NCI-H1930 (cell line): ENCODE measurements at regions not wholly inside any gene's neighbourhood (a gene's known extent, or its start where the extent isn't known, plus 50 kb on each side); places are given as distances from the start of the nearest gene placed in this dataset.

Experiments used
- DNase-seq, 2 experiments: peaks; one replicate each; lab custom pipeline; 2025; lab: John Stamatoyannopoulos, UW

- no peak for DNase-seq
Observed at GRCh38 chr13:109440320-109440719, 346.1 kb downstream of the IRS2 start.

DNA sequence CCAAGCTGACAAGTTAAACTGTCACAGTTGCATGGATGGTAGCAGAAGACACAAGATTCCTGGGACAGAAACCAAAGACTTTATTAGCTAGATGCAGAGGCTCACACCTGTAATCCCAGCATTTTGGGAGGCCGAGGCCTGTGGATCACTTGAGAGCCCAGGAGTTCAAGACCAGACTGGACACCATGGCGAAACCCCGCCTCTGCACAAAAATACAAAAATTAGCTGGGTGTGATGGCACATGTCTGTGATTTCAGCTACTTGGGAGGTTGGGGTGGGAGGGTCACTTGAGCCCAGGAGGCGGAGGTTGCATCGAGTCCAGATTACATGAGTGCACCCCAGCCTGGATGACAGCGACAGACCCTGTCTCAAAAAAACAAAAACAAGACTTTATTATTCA lies 346.6 kb downstream of the IRS2 start:
- no peak for DNase-seq

DNA sequence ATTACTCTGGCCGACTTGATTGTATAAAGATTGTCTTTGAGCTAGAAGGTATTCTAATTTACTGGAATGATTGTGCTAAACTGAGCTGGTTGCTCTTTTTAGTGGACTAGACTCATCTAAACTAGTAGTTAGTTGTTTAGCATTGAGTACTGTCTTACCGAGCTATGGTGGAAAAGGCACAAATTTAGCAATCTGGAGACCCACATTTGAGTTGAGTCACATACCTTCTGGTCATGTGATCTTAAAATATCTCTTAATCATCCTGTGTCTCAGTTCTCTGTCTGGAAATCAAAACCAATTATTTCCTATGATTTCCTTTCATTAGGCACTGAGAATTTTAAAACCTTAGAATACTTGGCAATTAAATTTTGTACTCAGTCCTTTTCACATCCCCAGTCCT lies 349.5 kb downstream of the IRS2 start:
- no peak for DNase-seq

DNA sequence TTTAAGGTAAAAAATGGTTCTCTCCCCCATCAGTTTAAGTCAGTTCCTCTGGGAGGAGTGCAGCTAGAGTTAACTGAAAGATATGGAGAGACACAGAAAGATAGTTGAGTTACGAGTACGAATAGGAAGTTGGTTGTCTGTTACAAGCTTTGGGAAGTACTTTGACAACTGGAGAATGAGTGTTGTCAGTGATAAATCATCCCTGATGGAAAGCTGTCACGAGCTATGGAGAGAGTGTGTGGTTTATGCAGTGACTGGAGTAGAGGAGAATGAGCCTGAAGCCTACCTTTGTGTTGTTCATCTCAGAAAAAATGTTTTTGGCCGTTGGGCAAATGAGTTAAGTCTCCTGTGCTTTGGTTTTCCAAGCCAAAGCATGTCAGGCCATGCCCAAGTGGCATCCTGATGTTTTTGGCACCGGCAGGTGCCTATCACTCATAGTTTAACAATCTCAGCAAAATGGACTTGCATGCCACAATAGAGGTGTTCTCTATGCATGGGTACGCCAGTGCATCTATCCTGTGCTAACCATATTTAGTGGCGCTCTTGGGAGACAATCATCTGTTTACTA lies 350.2 kb downstream of the IRS2 start:
- DNase-seq: no peak

GRCh38 chr13:109431217-109431616 lies 355.2 kb downstream of the IRS2 start:
- no peak for DNase-seq

DNA sequence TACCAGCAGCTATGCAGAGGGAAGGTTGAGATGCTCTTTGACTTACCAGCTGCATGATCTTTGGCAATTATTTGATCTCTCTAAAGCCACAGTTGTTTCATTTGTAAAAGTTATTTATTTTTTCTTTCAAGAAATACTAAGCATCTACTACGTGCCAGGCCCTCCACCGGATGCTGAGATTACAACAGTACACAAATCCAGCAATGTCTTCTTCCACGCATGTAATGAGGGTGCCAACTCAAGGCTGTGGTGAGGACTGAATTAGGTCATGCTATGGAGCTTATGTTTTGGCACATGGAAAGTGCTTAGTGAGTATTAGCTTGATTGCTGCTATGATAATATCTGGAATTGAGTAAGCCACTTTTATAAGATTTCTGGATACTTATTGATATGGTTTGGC lies 358.2 kb downstream of the IRS2 start:
- DNase-seq: no peak

GRCh38 chr13:109427695-109428094 lies 358.7 kb downstream of the IRS2 start:
- DNase-seq: no peak

DNA sequence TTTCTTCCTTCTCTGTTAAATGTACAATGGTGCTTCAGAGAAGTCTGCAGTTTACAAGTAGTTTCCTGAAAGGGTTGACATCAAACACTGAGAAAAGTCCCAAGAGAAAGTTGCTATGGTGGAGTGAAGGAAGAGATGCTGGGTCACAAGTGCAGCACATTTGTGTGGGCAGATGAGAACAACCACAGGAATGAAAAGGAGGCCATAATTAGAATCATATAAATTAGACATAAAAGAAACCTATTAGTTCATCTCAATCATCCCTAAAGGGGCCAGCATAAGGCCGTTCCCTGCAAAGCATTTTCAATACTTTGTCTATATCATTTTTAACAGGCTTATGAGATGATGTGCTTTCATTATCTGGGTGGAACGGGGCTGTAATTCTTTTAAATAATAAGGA lies 359.2 kb downstream of the IRS2 start:
- DNase-seq: no peak

DNA sequence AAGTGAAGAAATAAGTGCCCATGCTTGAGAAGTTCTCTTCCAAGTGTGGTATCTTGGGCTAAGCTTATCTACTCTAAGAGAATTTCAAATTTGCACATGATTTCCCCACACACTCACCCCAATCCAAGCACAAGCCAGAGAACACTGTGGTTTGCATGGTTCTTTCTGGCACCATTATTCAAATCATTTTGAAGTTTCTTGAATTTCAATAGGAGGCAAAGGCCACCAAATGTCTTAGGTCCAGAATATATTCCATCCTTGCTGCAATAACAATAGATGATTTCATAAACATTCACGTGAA lies 359.7 kb downstream of the IRS2 start:
- no peak for DNase-seq

DNA sequence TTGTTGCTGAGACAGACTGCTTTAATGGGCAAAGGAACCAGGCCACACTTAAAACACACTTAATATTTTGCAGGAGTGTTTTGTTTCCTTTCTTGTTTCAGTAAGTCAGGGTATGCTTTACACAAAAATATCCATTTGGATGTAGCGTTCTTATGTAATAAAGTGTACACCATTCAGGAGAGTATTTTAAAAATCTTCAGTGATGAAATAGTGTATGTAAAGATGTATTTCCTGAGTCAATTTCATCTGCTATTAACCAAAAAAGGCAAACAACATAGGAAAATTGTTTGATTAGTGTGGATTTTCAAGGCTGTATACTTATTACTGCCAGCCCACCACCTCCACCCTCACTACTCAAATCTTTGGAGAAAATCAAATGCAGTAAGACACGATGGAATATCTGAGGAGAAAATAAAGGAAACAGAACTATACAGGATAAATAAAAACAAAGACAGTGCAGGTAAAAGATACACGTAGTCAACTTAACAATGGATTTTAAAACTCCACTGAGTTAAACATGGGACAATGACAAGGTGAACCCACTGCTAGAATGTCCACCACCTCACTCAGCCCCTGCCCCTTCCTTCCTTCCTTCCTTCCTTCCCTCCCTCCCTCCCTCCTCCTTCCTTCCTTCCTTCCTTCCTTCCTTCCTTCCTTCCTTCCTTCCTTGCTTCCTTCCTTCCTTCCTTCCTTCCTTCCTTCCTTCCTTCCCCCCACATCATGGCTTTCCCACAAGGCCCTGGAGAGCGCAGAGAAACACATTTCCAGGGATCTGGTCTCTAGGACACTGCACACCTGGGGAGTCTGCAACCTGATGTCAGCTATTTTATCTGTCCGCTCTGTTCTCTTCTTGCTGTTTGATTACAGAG lies 360.3 kb downstream of the IRS2 start:
- DNase-seq: no peak

DNA sequence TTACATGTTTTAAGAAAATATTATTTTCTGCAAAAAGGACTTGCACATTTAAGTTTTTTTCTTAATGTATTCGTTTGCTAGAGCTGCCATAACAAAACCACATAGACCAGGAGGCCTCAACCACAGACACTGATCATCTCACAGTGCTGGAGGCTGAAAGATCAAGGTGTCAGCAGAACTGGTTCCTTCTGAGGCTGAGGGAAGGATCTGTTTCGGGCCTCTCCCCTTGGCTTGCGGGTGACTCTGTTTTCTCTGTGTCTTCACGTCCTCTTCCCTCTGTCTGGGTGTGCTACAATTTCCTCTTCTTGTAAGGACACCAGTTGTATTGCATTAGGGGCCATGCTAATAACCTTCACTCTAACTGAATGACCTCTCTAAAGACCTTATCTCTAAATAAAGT lies 364.2 kb downstream of the IRS2 start:
- no peak for DNase-seq

- DNase-seq: no peak
Observed at GRCh38 chr13:109419896-109420295, 366.5 kb downstream of the IRS2 start.

DNA sequence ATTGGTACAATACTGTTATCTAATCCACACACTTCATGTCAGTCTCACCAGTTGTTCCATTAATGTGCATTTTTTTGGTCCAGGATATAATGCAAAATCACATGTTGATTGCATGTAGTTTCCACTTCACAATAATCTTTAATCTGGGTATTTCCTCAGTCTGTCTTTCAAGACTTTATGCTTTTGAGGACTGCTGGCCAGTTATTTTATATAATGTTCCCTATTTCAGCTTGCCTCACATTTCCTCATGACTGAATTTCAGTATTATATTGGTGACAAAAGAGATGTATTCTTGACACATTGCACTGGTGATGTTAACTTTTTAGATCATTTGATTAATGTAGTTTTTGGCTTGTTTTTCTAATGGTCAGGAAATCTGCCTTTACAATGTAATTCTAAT lies 368.3 kb downstream of the IRS2 start:
- no peak for DNase-seq

DNA sequence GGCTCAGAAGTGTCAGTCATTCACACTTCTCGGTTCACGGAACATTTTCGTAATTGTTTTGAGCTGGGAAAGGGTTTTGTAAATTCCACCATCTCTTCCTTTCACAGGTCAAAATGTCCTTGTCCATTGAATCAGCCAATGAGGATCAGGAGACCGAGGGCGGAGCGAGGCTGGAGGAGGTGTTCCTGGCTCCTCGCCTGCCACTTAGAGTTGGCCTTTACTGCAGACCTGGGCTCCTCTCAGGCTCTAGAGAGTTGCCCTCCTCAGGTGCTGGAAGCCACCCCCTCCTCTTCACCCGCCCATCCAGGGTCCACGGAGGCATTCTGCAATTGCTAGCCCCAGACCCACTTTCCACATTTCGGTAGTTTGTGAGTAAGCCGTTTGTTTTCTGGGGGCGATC lies 370.4 kb downstream of the IRS2 start:
- DNase-seq: no peak

- DNase-seq: no peak
Observed at GRCh38 chr13:109415057-109415456, 371.3 kb downstream of the IRS2 start.

- DNase-seq: peak; percentile 66 to 69
Observed at GRCh38 chr13:109412283-109412901, 374.0 kb downstream of the IRS2 start.

GRCh38 chr13:109410868-109411267 lies 375.5 kb downstream of the IRS2 start:
- DNase-seq: no peak

- DNase-seq: no peak
Observed at GRCh38 chr13:109408591-109409382, 377.6 kb downstream of the IRS2 start.

- DNase-seq: no peak
Observed at GRCh38 chr13:109406376-109406992, 379.9 kb downstream of the IRS2 start.

DNA sequence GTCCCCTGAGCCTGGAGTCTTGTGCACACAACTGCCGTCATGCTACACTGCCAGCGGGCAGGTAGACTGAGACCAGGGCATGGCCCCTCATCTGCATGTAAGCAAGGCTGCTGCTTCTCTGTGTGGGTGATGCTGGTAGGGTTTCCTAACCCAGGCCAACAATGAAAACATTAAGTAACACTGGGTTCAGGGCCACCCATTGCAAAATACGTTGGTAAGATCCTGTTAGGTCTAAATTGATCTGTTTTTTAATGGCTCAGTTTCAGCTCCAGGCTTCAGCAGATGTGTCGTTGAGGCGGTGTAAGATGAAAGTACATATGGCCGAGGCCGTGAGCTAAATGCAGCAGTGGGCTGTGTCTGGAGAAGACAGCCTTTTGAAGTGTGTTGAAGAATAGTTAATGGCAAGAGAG lies 383.4 kb downstream of the IRS2 start:
- no peak for DNase-seq

GRCh38 chr13:109401891-109402290 lies 384.5 kb downstream of the IRS2 start:
- DNase-seq: no peak

DNA sequence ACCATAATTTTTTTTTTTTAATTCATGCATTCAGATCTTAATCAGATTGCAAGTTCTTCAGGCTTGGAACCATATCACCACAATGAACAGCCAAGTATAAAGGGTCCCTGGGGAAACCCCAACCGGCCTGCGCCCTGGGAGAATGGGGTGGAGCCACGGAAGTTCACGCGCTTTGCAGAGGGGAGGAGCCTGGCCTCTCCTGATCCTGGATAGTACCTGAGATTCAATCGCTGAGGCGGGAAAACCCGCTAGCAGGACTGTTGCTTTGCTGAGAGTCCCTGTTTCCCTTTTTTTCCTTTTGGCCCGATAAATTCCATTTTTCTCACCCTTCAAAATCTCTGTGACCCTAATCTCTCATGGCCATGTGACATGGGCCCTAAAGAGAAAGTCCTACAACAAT lies 385.1 kb downstream of the IRS2 start:
- no peak for DNase-seq
